ENCODE measurements at regions not wholly inside any gene's neighbourhood (a gene's known extent, or its start where the extent isn't known, plus 50 kb on each side); places are given as distances from the start of the nearest gene placed in this dataset.

DNA sequence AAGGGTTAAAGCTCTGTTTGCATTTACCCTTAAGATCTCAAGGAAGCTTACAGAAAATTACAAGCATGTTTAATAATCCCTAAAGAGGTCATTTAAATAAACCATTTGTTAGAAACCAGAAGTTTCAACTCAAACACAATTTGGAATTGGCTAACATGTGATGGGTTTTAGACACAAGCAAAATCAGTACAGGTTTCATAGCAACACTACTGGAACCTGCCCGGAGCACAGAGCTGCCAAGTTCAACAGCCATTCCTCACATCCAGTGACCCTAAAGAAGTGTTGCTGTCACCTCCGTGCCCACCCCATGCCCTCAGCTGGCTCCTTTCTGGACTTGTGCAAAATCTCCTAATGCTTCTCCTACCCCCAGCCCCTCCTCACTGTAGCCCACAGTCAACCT is 338.8 kb upstream of the AUTS2 start:
- Histone ChIP-seq H3K36me3 (no peaks in the 10 kb centered on the region), H3K27ac (no peak overlapping the region), H3K9me3 (ENCODE audit: severe bottlenecking) (peaks cover 2% of the 10 kb centered on the region), H3K4me3 (ENCODE audit: low read depth, low read length) (no peak overlapping the region), H3K27me3 (ENCODE audit: insufficient read depth, low read depth, severe bottlenecking) (no peaks in the 10 kb centered on the region)
- TF ChIP-seq, protein P1, sequence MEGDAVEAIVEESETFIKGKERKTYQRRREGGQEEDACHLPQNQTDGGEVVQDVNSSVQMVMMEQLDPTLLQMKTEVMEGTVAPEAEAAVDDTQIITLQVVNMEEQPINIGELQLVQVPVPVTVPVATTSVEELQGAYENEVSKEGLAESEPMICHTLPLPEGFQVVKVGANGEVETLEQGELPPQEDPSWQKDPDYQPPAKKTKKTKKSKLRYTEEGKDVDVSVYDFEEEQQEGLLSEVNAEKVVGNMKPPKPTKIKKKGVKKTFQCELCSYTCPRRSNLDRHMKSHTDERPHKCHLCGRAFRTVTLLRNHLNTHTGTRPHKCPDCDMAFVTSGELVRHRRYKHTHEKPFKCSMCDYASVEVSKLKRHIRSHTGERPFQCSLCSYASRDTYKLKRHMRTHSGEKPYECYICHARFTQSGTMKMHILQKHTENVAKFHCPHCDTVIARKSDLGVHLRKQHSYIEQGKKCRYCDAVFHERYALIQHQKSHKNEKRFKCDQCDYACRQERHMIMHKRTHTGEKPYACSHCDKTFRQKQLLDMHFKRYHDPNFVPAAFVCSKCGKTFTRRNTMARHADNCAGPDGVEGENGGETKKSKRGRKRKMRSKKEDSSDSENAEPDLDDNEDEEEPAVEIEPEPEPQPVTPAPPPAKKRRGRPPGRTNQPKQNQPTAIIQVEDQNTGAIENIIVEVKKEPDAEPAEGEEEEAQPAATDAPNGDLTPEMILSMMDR (IDR thresholded peaks at IDR 0.05; ENCODE audit: low read depth, low read length) = no peak
- DNase-seq = no peak

DNA sequence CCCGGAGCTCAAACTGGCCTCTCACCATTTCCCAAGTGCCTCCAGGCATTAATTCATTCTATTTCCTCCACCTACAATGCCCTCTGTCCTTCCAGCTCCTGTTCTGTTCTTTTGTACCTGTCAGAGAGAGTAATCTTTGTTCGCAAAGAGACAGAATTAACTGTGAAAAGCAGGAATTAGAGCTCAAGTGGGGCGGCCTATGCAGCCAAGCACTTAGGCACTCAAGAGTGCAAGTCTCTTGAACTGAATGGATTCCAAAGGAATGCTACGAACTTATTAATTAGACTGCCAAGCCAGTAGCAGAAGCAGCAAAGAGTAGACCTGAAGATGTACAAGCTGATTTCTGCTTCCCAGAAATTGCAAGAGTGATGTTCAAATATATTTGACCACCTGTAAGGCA is 338.3 kb upstream of the AUTS2 start:
- H3K36me3 ChIP-seq = no peaks in the 10 kb centered on the region
- H3K4me3 ChIP-seq (ENCODE audit: low read depth, low read length) = no peak overlapping the region
- peaks cover 2% of the 10 kb centered on the region for H3K9me3 ChIP-seq (ENCODE audit: severe bottlenecking)
- no peak for DNase-seq
- no peak overlapping the region for H3K27ac ChIP-seq
- TF ChIP-seq, protein P1 (IDR thresholded peaks at IDR 0.05; ENCODE audit: low read depth, low read length) = no peak
- H3K27me3 ChIP-seq (ENCODE audit: insufficient read depth, low read depth, severe bottlenecking) = no peaks in the 10 kb centered on the region

DNA sequence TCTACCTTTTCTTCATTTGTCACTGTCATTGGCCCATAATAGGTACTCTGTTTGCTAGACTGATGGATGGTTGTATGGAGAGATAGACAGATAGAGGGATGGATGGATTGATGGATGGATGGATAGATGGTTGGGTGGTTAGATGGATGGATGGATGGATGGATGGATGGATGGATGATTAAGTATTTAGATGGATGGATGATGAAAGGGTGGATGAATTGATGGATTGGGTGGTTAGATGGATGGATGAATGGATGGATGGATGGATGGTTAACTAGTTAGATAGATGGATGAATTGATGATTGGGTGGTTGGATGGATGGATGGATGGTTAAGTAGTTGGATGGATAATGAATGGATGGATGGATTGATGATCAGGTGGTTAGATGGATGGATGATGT is 334.7 kb upstream of the AUTS2 start:
- H3K9me3 ChIP-seq (ENCODE audit: severe bottlenecking) = peaks cover 2% of the 10 kb centered on the region
- TF ChIP-seq, protein P1 (IDR thresholded peaks at IDR 0.05; ENCODE audit: low read depth, low read length) = no peak
- H3K27me3 ChIP-seq (ENCODE audit: insufficient read depth, low read depth, severe bottlenecking) = no peaks in the 10 kb centered on the region
- H3K36me3 ChIP-seq = no peaks in the 10 kb centered on the region
- H3K27ac ChIP-seq = no peak overlapping the region
- DNase-seq = no peak
- H3K4me3 ChIP-seq (ENCODE audit: low read depth, low read length) = no peak overlapping the region

DNA sequence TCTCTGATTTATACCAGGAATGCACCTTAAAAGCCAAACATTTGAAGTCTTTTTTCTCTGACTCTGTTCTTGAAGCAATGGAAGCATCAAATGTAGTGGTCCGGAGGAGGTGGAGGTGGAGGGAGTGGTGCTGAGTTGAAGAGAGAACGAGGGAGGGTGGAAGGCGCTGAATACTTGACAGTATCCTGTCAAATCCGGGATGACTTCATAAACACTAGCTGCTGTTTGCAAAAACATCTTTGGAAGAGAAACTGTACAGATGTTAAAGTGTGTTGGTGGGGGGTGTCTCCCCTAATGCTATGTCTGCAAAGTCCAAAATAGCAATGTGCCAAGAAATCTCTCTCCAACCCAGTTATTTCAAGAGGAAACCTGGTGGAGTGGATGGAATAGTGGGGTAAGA is 328.5 kb upstream of the AUTS2 start:
- TF ChIP-seq, protein P1 (IDR thresholded peaks at IDR 0.05; ENCODE audit: low read depth, low read length) = no peak
- H3K36me3 ChIP-seq = no peaks in the 10 kb centered on the region
- DNase-seq = no peak
- H3K27me3 ChIP-seq (ENCODE audit: insufficient read depth, low read depth, severe bottlenecking) = no peaks in the 10 kb centered on the region
- H3K4me3 ChIP-seq (ENCODE audit: low read depth, low read length) = no peak overlapping the region
- H3K27ac ChIP-seq = no peak overlapping the region
- peaks cover 4% of the 10 kb centered on the region for H3K9me3 ChIP-seq (ENCODE audit: severe bottlenecking)

DNA sequence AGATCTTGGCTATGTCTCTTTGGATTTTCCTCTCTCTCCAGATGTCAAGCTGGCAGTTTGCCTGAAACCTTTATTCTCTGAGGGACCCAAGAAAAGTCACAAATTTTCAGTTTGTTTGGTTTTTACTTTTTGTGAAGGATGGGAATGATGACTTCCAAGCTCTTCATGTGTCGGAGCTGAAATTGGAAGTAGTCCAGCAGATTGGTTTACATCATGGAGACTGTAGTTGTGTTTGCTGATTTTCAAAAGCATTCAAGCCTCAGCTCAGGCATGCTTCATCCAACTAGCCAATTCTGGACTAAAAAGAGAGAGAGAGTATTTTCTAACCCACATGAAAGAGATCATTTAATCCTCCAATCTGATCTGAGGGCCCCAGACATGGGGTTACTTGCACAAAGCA is 326.2 kb upstream of the AUTS2 start:
- H3K36me3 ChIP-seq = no peaks in the 10 kb centered on the region
- no peak for DNase-seq
- peaks cover 4% of the 10 kb centered on the region for H3K9me3 ChIP-seq (ENCODE audit: severe bottlenecking)
- TF ChIP-seq, protein P1 (IDR thresholded peaks at IDR 0.05; ENCODE audit: low read depth, low read length) = no peak
- no peaks in the 10 kb centered on the region for H3K27me3 ChIP-seq (ENCODE audit: insufficient read depth, low read depth, severe bottlenecking)
- H3K4me3 ChIP-seq (ENCODE audit: low read depth, low read length) = no peak overlapping the region
- no peak overlapping the region for H3K27ac ChIP-seq

DNA sequence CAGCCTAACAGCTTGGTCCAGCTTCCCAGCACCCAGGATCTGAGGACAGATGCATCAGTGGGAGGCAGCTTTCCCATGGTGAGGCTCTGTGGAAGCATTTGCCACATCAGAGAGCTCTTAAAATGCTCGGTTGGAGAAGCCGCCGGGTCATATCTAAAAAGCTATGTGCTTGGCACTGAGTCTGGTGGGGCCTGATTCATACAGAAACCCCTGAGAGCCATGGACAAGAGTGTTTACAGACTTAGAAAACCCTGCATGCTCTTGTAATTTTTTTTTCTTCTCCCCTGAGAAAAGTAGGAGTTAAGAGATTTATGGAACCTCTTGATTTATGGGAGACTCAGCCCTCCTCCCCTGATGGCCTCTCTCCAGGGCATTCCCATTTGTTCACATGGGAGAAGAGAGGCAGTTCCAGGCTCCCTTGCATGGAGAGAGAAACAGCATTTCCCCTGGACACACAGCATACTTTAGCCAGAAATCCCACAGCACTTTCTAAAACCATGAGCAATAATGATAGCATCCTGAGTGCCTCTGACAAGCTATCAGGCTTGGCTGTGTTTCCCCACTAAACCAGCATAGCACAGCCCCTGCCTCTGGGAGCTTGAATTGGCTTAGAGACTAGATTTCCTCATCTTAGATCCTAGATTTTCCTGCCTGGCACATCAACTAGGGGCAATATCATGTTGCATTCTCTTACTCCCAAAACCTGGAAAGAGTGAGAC is 322.1 kb upstream of the AUTS2 start:
- H3K36me3 ChIP-seq = no peaks in the 10 kb centered on the region
- TF ChIP-seq, protein P1 (IDR thresholded peaks at IDR 0.05; ENCODE audit: low read depth, low read length) = no peak
- H3K27me3 ChIP-seq (ENCODE audit: insufficient read depth, low read depth, severe bottlenecking) = no peaks in the 10 kb centered on the region
- peaks cover 4% of the 10 kb centered on the region for H3K9me3 ChIP-seq (ENCODE audit: severe bottlenecking)
- DNase-seq = peak; percentile 58
- H3K27ac ChIP-seq = no peak overlapping the region
- no peak overlapping the region for H3K4me3 ChIP-seq (ENCODE audit: low read depth, low read length)
